ENCODE measurements at regions not wholly inside any gene's neighbourhood (a gene's known extent, or its start where the extent isn't known, plus 50 kb on each side); places are given as distances from the start of the nearest gene placed in this dataset.

- no peak for DNase-seq
Observed at GRCh38 chr4:117447925-117448324, 362.5 kb upstream of the TRAM1L1 start.

GRCh38 chr4:117455088-117455487, 369.7 kb upstream of the TRAM1L1 start:
- no peak for DNase-seq

- no peak for DNase-seq
Observed at GRCh38 chr4:117466388-117466787, 381.0 kb upstream of the TRAM1L1 start.

GRCh38 chr4:117467404-117467803, 382.0 kb upstream of the TRAM1L1 start:
- DNase-seq: no peak

- DNase-seq: no peak
Observed at GRCh38 chr4:117474987-117475386, 389.6 kb upstream of the TRAM1L1 start.

GRCh38 chr4:117477925-117478324, 392.5 kb upstream of the TRAM1L1 start:
- DNase-seq: no peak

GRCh38 chr4:117478702-117479101, 393.3 kb upstream of the TRAM1L1 start:
- no peak for DNase-seq

- DNase-seq: no peak
Observed at GRCh38 chr4:117479673-117480072, 394.3 kb upstream of the TRAM1L1 start.

GRCh38 chr4:117481742-117482141, 396.4 kb upstream of the TRAM1L1 start:
- no peak for DNase-seq

- no peak for DNase-seq
Observed at GRCh38 chr4:117488692-117489091, 403.3 kb upstream of the TRAM1L1 start.

- no peak for DNase-seq
Observed at GRCh38 chr4:117489107-117489506, 403.7 kb upstream of the TRAM1L1 start.

- DNase-seq: no peak
Observed at GRCh38 chr4:117491516-117491915, 406.1 kb upstream of the TRAM1L1 start.

GRCh38 chr4:117495802-117496201, 410.4 kb upstream of the TRAM1L1 start:
- no peak for DNase-seq

GRCh38 chr4:117512414-117512813, 427.0 kb upstream of the TRAM1L1 start:
- no peak for DNase-seq

GRCh38 chr4:117514391-117515175, 429.2 kb upstream of the TRAM1L1 start:
- DNase-seq: no peak

GRCh38 chr4:117515921-117516320, 430.5 kb upstream of the TRAM1L1 start:
- no peak for DNase-seq

- no peak for DNase-seq
Observed at GRCh38 chr4:117527601-117528000, 442.2 kb upstream of the TRAM1L1 start.

- no peak for DNase-seq
Observed at GRCh38 chr4:117529401-117529800, 444.0 kb upstream of the TRAM1L1 start.

- no peak for DNase-seq
Observed at GRCh38 chr4:117533501-117533900, 448.1 kb upstream of the TRAM1L1 start.

GRCh38 chr4:117545039-117545438, 459.7 kb upstream of the TRAM1L1 start:
- DNase-seq: no peak

GRCh38 chr4:117549524-117549923, 464.1 kb upstream of the TRAM1L1 start:
- DNase-seq: no peak

- no peak for DNase-seq
Observed at GRCh38 chr4:117550085-117550484, 464.7 kb upstream of the TRAM1L1 start.

- no peak for DNase-seq
Observed at GRCh38 chr4:117560329-117560728, 474.0 kb upstream of the NDST3 start.

- no peak for DNase-seq
Observed at GRCh38 chr4:117574085-117574484, 460.2 kb upstream of the NDST3 start.

- no peak for DNase-seq
Observed at GRCh38 chr4:117575850-117576249, 458.4 kb upstream of the NDST3 start.

All from NCI-H1048 (cell line).